H1 (cell line): ENCODE measurements at regions not wholly inside any gene's neighbourhood (a gene's known extent, or its start where the extent isn't known, plus 50 kb on each side); places are given as distances from the start of the nearest gene placed in this dataset.

Experiments
- CHD7 ChIP-seq: fragments of 300-600 bp; sonication (generic); IDR thresholded peaks from 2 replicates; pipeline ENCODE4 v1.7.1; 2012; ENCODE audit warnings: low read length, moderate library complexity, mild to moderate bottlenecking, inconsistent platforms; ENCODE audit not compliant: insufficient replicate concordance
- CTBP2 ChIP-seq: IDR thresholded peaks from 2 replicates; pipeline ENCODE4 v1.7.0; 2011; ENCODE audit warnings: borderline replicate concordance, mild to moderate bottlenecking, moderate library complexity, mixed read lengths, low read length; ENCODE audit not compliant: insufficient read depth, insufficient read length

DNA sequence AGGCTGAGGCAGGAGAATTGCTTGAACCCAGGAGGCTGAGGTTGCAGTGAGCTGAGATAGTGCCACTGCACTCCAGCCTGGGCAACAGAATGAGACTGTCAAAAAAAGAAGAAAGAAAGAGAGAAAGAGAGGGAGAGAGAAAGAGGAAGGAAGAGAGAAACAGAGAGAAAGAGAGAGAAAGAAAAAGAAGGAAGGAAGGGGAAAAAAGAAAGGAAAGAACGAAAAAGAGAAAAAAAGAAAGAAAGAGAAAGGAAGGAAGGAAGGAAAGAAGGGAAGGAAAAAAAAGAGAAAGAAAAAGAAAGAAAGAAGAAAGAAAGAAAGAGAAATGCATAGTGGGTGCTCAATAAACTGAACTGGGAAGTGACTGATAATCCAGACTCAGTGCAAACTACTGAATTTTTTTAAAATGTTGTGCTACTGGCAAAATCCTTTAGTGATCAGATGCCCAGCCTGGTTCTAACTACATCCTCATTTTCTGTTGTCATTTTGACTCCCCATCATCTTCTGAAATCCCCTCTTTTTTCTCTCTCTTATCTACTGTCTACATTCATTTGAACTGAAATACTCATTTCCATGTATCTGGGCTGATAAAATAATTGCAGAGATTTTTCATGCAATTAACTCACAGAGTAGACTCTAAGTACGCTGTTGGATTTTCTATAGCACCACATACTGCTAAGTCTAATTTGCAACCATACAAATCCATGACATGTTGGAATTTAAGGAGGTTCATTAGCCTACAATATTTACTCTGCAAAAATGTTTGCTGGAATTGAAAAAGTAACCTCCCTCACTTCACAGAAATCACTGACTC lies 85.3 kb upstream of the HIVEP1 start (continued):
- TF ChIP-seq CHD7 (no peak), CTBP2 (no peak)
